ENCODE measurements at regions not wholly inside any gene's neighbourhood (a gene's known extent, or its start where the extent isn't known, plus 50 kb on each side); places are given as distances from the start of the nearest gene placed in this dataset.

GRCh38 chr12:45582536-45582935 lies 147.0 kb upstream of the ARID2 start:
- no peak for DNase-seq
- in situ Hi-C loops (cut with HindIII; ENCODE audit: low pct_ligation_motif_present, low pct_unique_long_range_greater_than_20kb, low sequenced_read_pairs) = no loop called here

GRCh38 chr12:45582986-45583659 lies 146.4 kb upstream of the ARID2 start:
- in situ Hi-C loops (cut with HindIII; ENCODE audit: low pct_ligation_motif_present, low pct_unique_long_range_greater_than_20kb, low sequenced_read_pairs) = no loop called here
- DNase-seq = no peak

GRCh38 chr12:45584336-45584735 lies 145.2 kb upstream of the ARID2 start:
- DNase-seq = no peak
- in situ Hi-C loops (cut with HindIII; ENCODE audit: low pct_ligation_motif_present, low pct_unique_long_range_greater_than_20kb, low sequenced_read_pairs) = no loop called here

- in situ Hi-C loops (cut with HindIII; ENCODE audit: low pct_ligation_motif_present, low pct_unique_long_range_greater_than_20kb, low sequenced_read_pairs) = no loop called here
- no peak for DNase-seq
Measured at GRCh38 chr12:45585522-45586230, 143.8 kb upstream of the ARID2 start.

DNA sequence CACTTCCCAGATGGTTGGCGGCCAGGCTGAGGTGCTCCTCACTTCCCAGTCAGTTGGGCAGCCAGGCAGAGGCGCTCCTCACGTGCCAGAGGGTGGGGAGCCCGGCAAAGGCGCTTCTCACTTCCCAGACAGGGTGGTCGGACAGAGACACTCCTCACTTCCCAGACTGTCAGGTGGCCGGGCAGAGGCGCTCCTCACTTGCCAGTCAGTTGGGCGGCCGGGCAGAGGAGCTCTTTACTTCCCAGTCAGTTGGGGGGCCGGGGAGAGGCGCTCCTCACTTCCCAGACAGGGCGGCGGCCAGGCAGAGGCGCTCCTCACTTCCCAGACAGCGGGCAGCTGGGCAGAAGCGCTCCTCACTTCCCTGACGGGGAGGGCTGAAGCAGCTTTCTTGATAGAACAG lies 143.0 kb upstream of the ARID2 start:
- in situ Hi-C loops (cut with HindIII; ENCODE audit: low pct_ligation_motif_present, low pct_unique_long_range_greater_than_20kb, low sequenced_read_pairs) = no loop called here

GRCh38 chr12:45587012-45587411 lies 142.5 kb upstream of the ARID2 start:
- in situ Hi-C loops (cut with HindIII; ENCODE audit: low pct_ligation_motif_present, low pct_unique_long_range_greater_than_20kb, low sequenced_read_pairs) = no loop called here
- no peak for DNase-seq

More for the DNA sequence above, 143.0 kb upstream of the ARID2 start:
- DNase-seq = no peak

DNA sequence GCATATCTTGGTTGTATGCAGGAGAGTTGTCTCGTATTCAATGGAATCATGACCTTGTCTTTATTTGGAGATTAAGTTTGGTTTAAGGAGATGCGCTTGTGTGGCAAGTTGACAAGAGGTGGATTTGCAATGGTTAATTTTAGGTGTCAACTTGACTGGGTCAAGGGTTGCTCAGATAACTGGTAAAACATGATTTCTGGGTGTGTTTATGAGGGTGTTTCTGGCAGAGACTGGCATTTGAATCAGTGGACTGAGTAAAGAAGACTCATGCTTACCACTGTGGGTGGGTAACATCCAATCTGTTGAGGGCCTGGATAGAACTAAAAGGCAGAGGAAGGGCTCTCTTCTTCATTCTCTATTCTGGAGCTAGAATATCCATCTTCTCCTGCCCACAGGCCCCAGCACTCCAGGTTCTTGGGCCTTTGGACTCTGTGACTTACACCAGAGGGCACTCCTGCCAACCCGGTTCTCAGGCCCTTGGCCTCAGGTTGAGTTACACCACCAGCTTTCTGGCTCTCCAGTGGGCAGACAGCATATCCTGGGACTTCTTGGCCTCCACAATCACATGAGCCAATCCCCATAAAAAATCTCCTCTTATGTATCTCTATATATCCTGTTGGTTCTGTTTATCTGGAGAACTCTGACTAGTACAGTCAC lies 141.5 kb upstream of the ARID2 start:
- peak; percentile 27 for DNase-seq
- in situ Hi-C loops (cut with HindIII; ENCODE audit: low pct_ligation_motif_present, low pct_unique_long_range_greater_than_20kb, low sequenced_read_pairs) = no loop called here

GRCh38 chr12:45590646-45591045 lies 138.9 kb upstream of the ARID2 start:
- no peak for DNase-seq

GRCh38 chr12:45591635-45592034 lies 137.9 kb upstream of the ARID2 start:
- DNase-seq = no peak
- in situ Hi-C loops (cut with HindIII; ENCODE audit: low pct_ligation_motif_present, low pct_unique_long_range_greater_than_20kb, low sequenced_read_pairs) = no loop called here

More at GRCh38 chr12:45590646-45591045, 138.9 kb upstream of the ARID2 start:
- in situ Hi-C loops (cut with HindIII; ENCODE audit: low pct_ligation_motif_present, low pct_unique_long_range_greater_than_20kb, low sequenced_read_pairs) = no loop called here

DNA sequence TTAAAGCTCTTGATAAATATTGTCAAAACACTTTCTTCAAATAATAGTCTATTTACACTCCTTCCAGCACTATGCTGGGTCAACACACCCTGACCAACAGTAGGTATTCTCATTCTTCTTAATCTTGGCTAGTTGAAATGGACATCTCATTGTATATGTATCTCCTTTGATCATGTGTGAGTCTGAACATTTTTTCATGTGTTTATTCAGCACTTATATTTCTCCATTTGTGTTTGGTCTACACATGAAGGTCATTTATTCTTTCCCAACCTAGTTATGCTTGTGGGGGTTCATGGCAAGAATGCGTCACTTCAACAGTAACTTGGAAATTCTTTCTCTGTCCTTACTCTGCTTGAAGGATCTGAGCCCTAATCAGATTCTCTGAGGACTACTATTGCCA lies 133.1 kb upstream of the ARID2 start:
- in situ Hi-C loops (cut with HindIII; ENCODE audit: low pct_ligation_motif_present, low pct_unique_long_range_greater_than_20kb, low sequenced_read_pairs) = no loop called here
- DNase-seq = no peak

DNA sequence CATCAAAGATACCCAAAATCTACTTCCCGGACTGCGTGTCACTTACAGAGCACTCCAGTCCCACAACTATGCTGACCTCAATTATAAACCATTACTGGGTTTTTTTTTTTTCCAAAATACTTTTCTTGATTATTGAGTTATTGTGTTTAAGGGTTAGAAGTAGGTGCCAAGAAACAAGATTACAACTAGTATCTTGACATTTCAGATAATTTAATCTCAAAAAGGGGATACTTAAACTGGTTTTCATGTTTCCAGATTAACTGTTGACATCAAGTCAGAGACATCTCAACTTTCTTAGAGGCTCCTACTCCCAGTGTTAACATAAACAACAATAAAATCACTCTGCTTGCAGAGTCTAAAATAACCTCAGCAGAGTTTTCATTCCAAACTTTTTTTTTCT lies 131.2 kb upstream of the ARID2 start:
- in situ Hi-C loops (cut with HindIII; ENCODE audit: low pct_ligation_motif_present, low pct_unique_long_range_greater_than_20kb, low sequenced_read_pairs) = no loop called here
- no peak for DNase-seq

DNA sequence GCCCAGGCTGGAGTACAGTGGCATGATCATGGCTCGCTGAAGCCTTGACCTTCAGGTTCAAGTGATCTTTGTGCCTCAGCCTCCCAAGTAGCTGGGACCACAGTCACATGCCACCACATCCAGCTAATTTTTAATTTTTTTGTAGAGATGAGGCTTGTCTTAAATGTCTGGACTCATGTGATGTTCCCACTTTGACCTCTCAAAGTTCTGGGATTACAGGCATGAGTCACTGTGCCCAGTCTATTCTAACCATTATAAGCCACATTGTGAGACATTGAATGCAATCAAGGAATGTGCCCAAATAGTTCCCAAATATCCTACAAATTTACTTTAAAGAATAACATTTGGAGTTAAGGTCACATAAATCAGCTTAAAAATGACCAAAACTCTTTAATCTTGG lies 130.7 kb upstream of the ARID2 start:
- in situ Hi-C loops (cut with HindIII; ENCODE audit: low pct_ligation_motif_present, low pct_unique_long_range_greater_than_20kb, low sequenced_read_pairs) = no loop called here
- DNase-seq = no peak

GRCh38 chr12:45599196-45599595 lies 130.3 kb upstream of the ARID2 start:
- in situ Hi-C loops (cut with HindIII; ENCODE audit: low pct_ligation_motif_present, low pct_unique_long_range_greater_than_20kb, low sequenced_read_pairs) = no loop called here
- DNase-seq = no peak

DNA sequence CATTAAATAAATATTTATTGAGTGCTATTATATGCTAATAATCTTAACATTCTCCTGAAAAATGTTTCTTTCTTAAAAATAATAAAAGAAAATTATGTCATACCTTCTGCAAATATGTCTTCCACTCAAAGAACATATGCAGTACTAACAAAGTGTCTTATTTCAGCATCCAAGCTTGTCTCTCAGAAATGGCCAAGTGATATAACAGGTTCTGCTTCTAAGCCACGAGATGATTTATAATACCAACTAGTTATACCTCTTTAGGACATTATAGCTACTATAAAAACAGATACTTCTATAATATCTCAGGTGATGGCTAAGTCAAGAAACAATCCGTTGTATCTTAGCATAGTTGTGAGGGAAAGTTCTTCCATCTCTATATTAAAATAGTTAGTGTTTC lies 128.1 kb upstream of the ARID2 start:
- DNase-seq = no peak
- in situ Hi-C loops (cut with HindIII; ENCODE audit: low pct_ligation_motif_present, low pct_unique_long_range_greater_than_20kb, low sequenced_read_pairs) = no loop called here

- in situ Hi-C loops (cut with HindIII; ENCODE audit: low pct_ligation_motif_present, low pct_unique_long_range_greater_than_20kb, low sequenced_read_pairs) = no loop called here
- DNase-seq = no peak
Measured at GRCh38 chr12:45601888-45602287, 127.6 kb upstream of the ARID2 start.

DNA sequence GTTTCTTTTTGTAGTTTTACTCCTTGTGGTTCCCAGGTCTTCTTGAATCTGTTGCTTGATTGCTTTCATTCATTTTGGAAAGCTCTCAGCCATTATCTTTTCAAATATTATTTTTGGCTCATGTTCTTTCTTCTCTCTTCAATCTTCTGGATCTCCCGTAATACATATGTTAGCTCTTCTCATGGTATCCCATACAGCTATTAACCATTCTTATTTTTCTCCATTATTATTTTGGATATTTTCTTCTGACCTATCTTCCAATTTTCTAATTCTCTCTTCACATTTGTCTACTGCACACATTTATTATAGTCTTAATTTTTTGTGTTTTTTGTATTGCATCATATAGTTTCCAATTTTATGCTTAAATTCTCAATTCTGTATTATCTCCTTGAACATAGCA lies 123.9 kb upstream of the ARID2 start:
- in situ Hi-C loops (cut with HindIII; ENCODE audit: low pct_ligation_motif_present, low pct_unique_long_range_greater_than_20kb, low sequenced_read_pairs) = no loop called here

GRCh38 chr12:45611061-45611460 lies 118.4 kb upstream of the ARID2 start:
- in situ Hi-C loops (cut with HindIII; ENCODE audit: low pct_ligation_motif_present, low pct_unique_long_range_greater_than_20kb, low sequenced_read_pairs) = no loop called here
- no peak for DNase-seq

More for the DNA sequence above, 123.9 kb upstream of the ARID2 start:
- no peak for DNase-seq

DNA sequence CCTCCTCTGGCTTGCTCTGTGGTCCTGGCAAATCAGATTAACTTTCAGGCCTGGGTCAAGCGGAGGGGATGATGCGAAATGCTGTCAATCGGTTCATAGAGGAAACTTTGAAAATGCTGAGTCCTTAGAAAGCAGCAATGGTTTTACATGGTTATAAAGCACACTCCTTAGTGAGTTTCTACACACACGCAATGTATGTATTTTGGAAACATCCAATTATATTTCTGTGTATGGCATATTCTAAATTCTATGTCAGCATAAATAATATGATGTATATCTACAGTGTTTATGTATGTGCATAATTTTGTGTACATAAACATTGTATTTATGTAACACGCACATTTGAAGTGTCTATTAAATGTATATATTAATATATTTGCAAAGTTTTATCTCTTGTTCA lies 118.0 kb upstream of the ARID2 start:
- in situ Hi-C loops (cut with HindIII; ENCODE audit: low pct_ligation_motif_present, low pct_unique_long_range_greater_than_20kb, low sequenced_read_pairs) = no loop called here
- DNase-seq = no peak

DNA sequence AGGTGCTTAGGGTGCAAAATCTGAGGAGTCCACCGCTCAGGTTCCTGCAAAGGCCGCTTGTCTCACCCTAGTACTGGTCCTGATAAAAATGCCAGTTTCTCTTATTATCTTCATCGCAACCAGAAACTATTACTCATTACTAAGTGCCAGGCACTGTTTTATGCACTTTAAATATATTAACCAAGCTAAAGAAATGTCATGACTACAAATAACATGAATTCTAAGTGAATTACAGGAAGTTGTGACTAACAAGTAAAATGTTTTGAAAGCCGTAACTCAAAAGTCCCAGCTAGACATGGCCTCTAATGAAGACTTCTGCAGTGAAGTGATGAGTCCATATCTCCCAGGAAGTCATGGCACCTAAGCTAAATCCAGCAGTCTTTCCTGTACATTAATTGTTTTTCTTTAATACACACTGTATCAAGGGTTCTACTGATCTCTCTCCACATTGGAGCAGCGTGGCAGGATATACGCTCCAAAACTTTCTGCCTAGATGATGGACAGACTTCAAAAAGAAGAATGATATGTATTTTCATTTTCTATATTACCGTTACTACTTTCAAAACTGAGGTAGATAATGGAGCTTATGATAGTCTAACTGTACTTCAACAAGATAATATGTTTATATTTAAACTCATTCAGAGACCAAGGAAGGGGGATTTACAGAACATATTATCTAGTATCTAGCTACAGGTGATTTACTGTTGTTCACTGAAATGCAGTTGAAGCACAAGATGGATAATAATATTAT lies 117.3 kb upstream of the ARID2 start:
- DNase-seq = no peak
- in situ Hi-C loops (cut with HindIII; ENCODE audit: low pct_ligation_motif_present, low pct_unique_long_range_greater_than_20kb, low sequenced_read_pairs) = no loop called here
